Ishikawa (cell line): ENCODE measurements at regions not wholly inside any gene's neighbourhood (a gene's known extent, or its start where the extent isn't known, plus 50 kb on each side); places are given as distances from the start of the nearest gene placed in this dataset.

ENCODE experiments used
- CEBPB ChIP-seq: IDR thresholded peaks from 2 replicates; pipeline ENCODE4 v1.6.1; 2012
- CREB1 ChIP-seq: IDR thresholded peaks from 2 replicates; pipeline ENCODE4 v1.6.1; 2012; ENCODE audit warnings: low read depth
- EGR1 ChIP-seq: IDR thresholded peaks from 2 replicates; pipeline ENCODE4 v1.6.1; 2012
- EP300 ChIP-seq: IDR thresholded peaks from 2 replicates; pipeline ENCODE4 v1.6.1; 2012; ENCODE audit warnings: borderline replicate concordance
- FOXM1 ChIP-seq: IDR thresholded peaks from 2 replicates; pipeline ENCODE4 v1.6.1; 2012; ENCODE audit warnings: low read depth, borderline replicate concordance
- NFIC ChIP-seq: IDR thresholded peaks from 2 replicates; pipeline ENCODE4 v1.6.1; 2012
- RAD21 ChIP-seq: IDR thresholded peaks from 2 replicates; pipeline ENCODE4 v1.6.1; 2012; ENCODE audit warnings: low read depth
- REST ChIP-seq: IDR thresholded peaks from 2 replicates; pipeline ENCODE4 v1.6.1; 2012; ENCODE audit warnings: low read depth, mild to moderate bottlenecking
- TAF1 ChIP-seq: IDR thresholded peaks from 2 replicates; pipeline ENCODE4 v1.6.1; 2012; ENCODE audit warnings: low read depth, mild to moderate bottlenecking
- TCF12 ChIP-seq: IDR thresholded peaks from 2 replicates; pipeline ENCODE4 v1.6.1; 2012; ENCODE audit warnings: low read depth
- TEAD4 ChIP-seq: IDR thresholded peaks from 2 replicates; pipeline ENCODE4 v1.6.1; 2012
- USF1 ChIP-seq: IDR thresholded peaks from 2 replicates; pipeline ENCODE4 v1.6.1; 2012
- YY1 ChIP-seq: IDR thresholded peaks from 2 replicates; pipeline ENCODE4 v1.6.1; 2012; ENCODE audit warnings: low read depth
- ZBTB7A ChIP-seq: IDR thresholded peaks from 2 replicates; pipeline ENCODE4 v1.6.1; 2012; ENCODE audit warnings: low read depth
- TF ChIP-seq, protein P1 (sequence below): IDR thresholded peaks from 2 replicates; pipeline ENCODE4 v1.6.1; 2012

GRCh38 chr1:185556561-185556960, 177.6 kb upstream of the HMCN1 start:
- TF ChIP-seq FOXM1 (no peak), REST (no peak), TEAD4 (no peak), TAF1 (no peak), EGR1 (no peak), RAD21 (no peak), NFIC (no peak), CREB1 (no peak), CEBPB (no peak), ZBTB7A (no peak), EP300 (no peak), USF1 (no peak)
- TF ChIP-seq, protein P1, sequence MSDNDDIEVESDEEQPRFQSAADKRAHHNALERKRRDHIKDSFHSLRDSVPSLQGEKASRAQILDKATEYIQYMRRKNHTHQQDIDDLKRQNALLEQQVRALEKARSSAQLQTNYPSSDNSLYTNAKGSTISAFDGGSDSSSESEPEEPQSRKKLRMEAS: no peak

- TF ChIP-seq ZBTB7A (no peak), USF1 (no peak), CEBPB (no peak), EP300 (no peak), NFIC (no peak), TAF1 (no peak), RAD21 (no peak), FOXM1 (no peak), YY1 (no peak), REST (no peak), TCF12 (no peak)
- TF ChIP-seq, protein P1: no peak
Measured at GRCh38 chr1:185555743-185556142, 178.4 kb upstream of the HMCN1 start.

DNA sequence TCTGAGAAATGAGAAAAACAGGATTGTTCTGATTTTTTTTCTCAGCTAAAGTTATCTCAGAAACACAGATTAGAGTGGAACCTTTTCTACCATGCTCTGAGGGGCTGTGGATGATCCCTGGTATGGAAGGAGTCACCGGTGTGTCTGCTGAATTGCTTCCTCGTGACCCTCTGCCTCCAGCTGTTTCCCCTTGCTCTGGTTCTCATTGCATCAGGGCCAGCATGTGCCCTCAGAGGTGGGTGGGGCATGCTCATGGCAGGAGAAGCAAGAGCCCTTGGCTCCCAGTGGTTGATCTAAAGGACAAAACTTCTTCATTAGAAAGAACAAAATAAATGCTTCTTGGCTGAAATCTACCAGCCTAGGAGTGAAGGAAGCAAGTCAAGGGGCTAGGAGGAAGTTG, 183.2 kb upstream of the HMCN1 start:
- TF ChIP-seq CEBPB (no peak), CREB1 (no peak), TCF12 (no peak), USF1 (no peak), RAD21 (no peak), TAF1 (no peak), REST (no peak), NFIC (no peak), EGR1 (no peak), ZBTB7A (no peak), FOXM1 (no peak), EP300 (no peak), YY1 (no peak)
- TF ChIP-seq, protein P1: no peak

DNA sequence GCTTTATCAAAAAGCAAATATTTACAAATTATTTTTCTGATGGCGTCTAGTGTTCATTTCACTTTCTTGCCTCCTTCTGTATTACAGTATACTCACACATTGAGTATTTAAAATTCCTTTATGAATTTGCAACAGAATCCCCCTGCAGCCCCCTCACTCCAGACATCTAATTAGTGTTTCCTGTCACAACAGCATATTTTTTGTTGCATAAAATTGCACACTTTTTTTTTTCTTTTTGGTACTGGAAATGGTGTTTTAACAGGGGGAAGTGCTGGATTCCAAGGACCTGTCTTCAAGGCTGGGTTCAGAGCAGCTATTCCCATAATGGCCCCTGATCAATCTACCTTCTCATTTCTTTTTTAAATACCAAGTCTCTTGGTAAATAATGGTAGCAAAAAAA, 184.3 kb upstream of the HMCN1 start:
- TF ChIP-seq FOXM1 (no peak), CEBPB (no peak), USF1 (no peak), CREB1 (no peak), EP300 (no peak), TAF1 (no peak), YY1 (no peak), REST (no peak), NFIC (no peak), RAD21 (no peak), TEAD4 (no peak), ZBTB7A (no peak), EGR1 (no peak), TCF12 (no peak)
- TF ChIP-seq, protein P1: no peak
